ENCODE measurements at regions not wholly inside any gene's neighbourhood (a gene's known extent, or its start where the extent isn't known, plus 50 kb on each side); places are given as distances from the start of the nearest gene placed in this dataset.

GRCh38 chr18:38035193-38035592, 469.6 kb upstream of the CELF4 start:
- TF ChIP-seq, protein P1, sequence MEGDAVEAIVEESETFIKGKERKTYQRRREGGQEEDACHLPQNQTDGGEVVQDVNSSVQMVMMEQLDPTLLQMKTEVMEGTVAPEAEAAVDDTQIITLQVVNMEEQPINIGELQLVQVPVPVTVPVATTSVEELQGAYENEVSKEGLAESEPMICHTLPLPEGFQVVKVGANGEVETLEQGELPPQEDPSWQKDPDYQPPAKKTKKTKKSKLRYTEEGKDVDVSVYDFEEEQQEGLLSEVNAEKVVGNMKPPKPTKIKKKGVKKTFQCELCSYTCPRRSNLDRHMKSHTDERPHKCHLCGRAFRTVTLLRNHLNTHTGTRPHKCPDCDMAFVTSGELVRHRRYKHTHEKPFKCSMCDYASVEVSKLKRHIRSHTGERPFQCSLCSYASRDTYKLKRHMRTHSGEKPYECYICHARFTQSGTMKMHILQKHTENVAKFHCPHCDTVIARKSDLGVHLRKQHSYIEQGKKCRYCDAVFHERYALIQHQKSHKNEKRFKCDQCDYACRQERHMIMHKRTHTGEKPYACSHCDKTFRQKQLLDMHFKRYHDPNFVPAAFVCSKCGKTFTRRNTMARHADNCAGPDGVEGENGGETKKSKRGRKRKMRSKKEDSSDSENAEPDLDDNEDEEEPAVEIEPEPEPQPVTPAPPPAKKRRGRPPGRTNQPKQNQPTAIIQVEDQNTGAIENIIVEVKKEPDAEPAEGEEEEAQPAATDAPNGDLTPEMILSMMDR (IDR thresholded peaks at IDR 0.05): no peak
- TF ChIP-seq POLR2A (IDR thresholded peaks at IDR 0.05) (no peak), POLR2AphosphoS5 (IDR thresholded peaks at IDR 0.05) (no peak)

Data from sigmoid colon (tissue), 4 donors.